Neuronal stem cell (in vitro differentiated cells): ENCODE measurements at regions not wholly inside any gene's neighbourhood (a gene's known extent, or its start where the extent isn't known, plus 50 kb on each side); places are given as distances from the start of the nearest gene placed in this dataset.

Experiments
- DNase-seq: peaks from one replicate; pipeline ENCODE4 v3.0.0-alpha.2; 2013; ENCODE audit warnings: low spot score
- H2AFZ ChIP-seq: one replicate; pipeline ENCODE4 v1.6.1; 2013; ENCODE audit warnings: mild to moderate bottlenecking, low read length, inconsistent platforms
- H2AK5ac ChIP-seq: 2 replicates; pipeline ENCODE4 v1.6.1; 2013; ENCODE audit warnings: low read depth, mild to moderate bottlenecking, inconsistent platforms, low read length, moderate library complexity, mixed read lengths
- H2BK120ac ChIP-seq: 2 replicates; pipeline ENCODE4 v1.6.1; 2013; ENCODE audit warnings: low read depth, mild to moderate bottlenecking, inconsistent platforms, low read length, moderate library complexity, mixed read lengths
- H2BK12ac ChIP-seq: one replicate; pipeline ENCODE4 v1.6.1; 2013; ENCODE audit warnings: low read length, inconsistent platforms
- H2BK15ac ChIP-seq: 2 replicates; pipeline ENCODE4 v1.6.1; 2013; ENCODE audit warnings: mild to moderate bottlenecking, low read length, inconsistent platforms, mixed read lengths
- H2BK5ac ChIP-seq: one replicate; pipeline ENCODE4 v1.6.1; 2013; ENCODE audit warnings: inconsistent platforms, mild to moderate bottlenecking, low read length, moderate library complexity
- H3K14ac ChIP-seq: one replicate; pipeline ENCODE4 v1.6.1; 2013; ENCODE audit warnings: low read length, inconsistent platforms
- H3K18ac ChIP-seq: 2 replicates; pipeline ENCODE4 v1.6.1; 2013; ENCODE audit warnings: low read length, inconsistent platforms
- H3K23ac ChIP-seq: 2 replicates; pipeline ENCODE4 v1.6.1; 2013; ENCODE audit warnings: low read depth, mild to moderate bottlenecking, mixed read lengths, low read length, inconsistent platforms; ENCODE audit not compliant: poor library complexity
- H3K27ac ChIP-seq: replicated peaks from 3 replicates; pipeline ENCODE4 v1.5.1; 2013; ENCODE audit warnings: low read length, inconsistent platforms
- H3K27me3 ChIP-seq, 3 experiments: 2 replicates each; pipeline ENCODE4 v1.6.1; 2013; ENCODE audit warnings: low read length in 3 of 3, mild to moderate bottlenecking in 2 of 3, inconsistent platforms in 1 of 3, low read depth in 1 of 3, mixed read lengths in 1 of 3, moderate library complexity in 1 of 3; ENCODE audit not compliant: control insufficient read depth in 3 of 3, insufficient read depth in 3 of 3
- H3K36me3 ChIP-seq, 2 donors: replicated peaks in 1 of 2; 2 replicates each; pipeline ENCODE4 v1.6.1; 2013; ENCODE audit warnings: low read length in 2 of 2; ENCODE audit not compliant: control insufficient read depth in 2 of 2, insufficient read depth in 2 of 2
- H3K4ac ChIP-seq: 2 replicates; pipeline ENCODE4 v1.6.1; 2013; ENCODE audit warnings: inconsistent platforms, mild to moderate bottlenecking, low read length, moderate library complexity
- H3K4me1 ChIP-seq, 2 donors: 1 replicate in 1 of 2; 2 replicates in 1 of 2; pipeline ENCODE4 v1.6.1; 2013; ENCODE audit warnings: low read length in 2 of 2, low read depth in 1 of 2; ENCODE audit not compliant: control insufficient read depth in 2 of 2, insufficient read depth in 1 of 2
- H3K4me2 ChIP-seq: one replicate; pipeline ENCODE4 v1.6.1; 2013; ENCODE audit warnings: mild to moderate bottlenecking, low read length, inconsistent platforms; ENCODE audit not compliant: insufficient read depth, poor library complexity, severe bottlenecking
- H3K4me3 ChIP-seq, 2 donors: 2 replicates each; pipeline ENCODE4 v1.5.1; 2013; ENCODE audit warnings: low read length in 2 of 2, mild to moderate bottlenecking in 2 of 2, inconsistent platforms in 1 of 2, moderate library complexity in 1 of 2
- H3K79me1 ChIP-seq: one replicate; pipeline ENCODE4 v1.6.1; 2013; ENCODE audit warnings: low read depth, mild to moderate bottlenecking, inconsistent platforms, low read length, moderate library complexity
- H3K9ac ChIP-seq: one replicate; pipeline ENCODE4 v1.6.1; 2013; ENCODE audit warnings: mild to moderate bottlenecking, low read depth, low read length, inconsistent platforms; ENCODE audit not compliant: poor library complexity
- H3K9me3 ChIP-seq, 2 donors: replicated peaks in 1 of 2; 2 replicates each; pipeline versions ENCODE3 to v1.6.1; 2013; ENCODE audit warnings: low read length in 2 of 2, mild to moderate bottlenecking in 2 of 2, inconsistent platforms in 1 of 2, low read depth in 1 of 2, mixed read lengths in 1 of 2, moderate library complexity in 1 of 2; ENCODE audit not compliant: control insufficient read depth in 2 of 2, insufficient read depth in 1 of 2
- H4K8ac ChIP-seq: one replicate; pipeline ENCODE4 v1.6.1; 2013; ENCODE audit warnings: low read depth, mild to moderate bottlenecking, inconsistent platforms, low read length, moderate library complexity
- H4K91ac ChIP-seq: one replicate; pipeline ENCODE4 v1.6.1; 2013; ENCODE audit warnings: low read length, low read depth, mild to moderate bottlenecking, inconsistent platforms; ENCODE audit not compliant: poor library complexity
- WGBS, 2 donors: extraction: QIAGEN DNeasy Blood & Tissue Kit; methylation state at CpG; one replicate each; pipeline ENCODE4 v1.1.7; 2013; ENCODE audit warnings: missing lambda C conversion rate in 2 of 2, mixed read lengths in 1 of 2; ENCODE audit not compliant: insufficient read length in 2 of 2, insufficient replicate concordance in 1 of 2; ENCODE audit errors: extremely low coverage in 2 of 2; 5-methylcytosine and 5-hydroxymethylcytosine counted together

DNA sequence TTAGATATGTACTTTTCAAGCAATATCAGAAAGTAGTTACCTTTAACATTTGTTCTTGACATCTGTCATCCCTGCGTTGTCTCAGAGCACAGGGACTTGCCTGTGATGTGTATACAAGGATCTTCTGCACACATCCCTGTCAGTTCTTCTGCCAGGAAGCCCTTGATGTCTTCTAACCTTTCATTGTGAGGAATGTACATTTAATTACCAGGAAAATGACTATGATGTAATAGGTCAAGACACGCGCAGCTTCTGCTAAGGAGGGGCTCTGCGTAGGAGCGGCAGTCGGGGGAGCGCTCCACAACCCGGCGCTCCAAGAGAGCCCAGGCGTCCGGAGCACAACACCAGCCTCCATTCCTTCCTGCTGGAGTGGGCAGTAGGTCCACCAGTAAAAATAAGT lies 119.7 kb downstream of the IRX2 start:
- H3K14ac ChIP-seq: no peak overlapping the region

DNA sequence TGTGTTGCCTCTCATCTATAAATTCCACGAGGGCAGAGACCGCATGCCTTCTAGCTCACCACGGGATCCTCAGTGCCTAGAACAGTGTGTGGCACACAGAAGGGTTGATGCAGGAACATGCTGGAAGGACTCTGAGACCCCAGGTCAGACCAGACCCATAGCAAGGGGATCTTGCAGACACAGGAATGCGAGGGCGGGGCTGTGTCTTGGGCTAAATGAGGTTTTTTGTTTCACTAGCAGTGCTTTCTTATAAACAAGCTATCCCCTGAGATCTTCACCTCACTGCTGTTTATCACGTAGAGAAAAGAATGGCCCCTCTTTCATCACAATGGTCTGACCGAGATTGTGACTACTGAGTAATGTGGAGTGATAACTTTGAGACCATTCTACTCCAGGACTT lies 122.4 kb downstream of the IRX2 start:
- Histone ChIP-seq H2AFZ (no peak overlapping the region), H3K18ac (peak overlapping the region; percentile 81), H2BK12ac (no peak overlapping the region), H3K79me1 (no peaks in the 10 kb centered on the region), H3K4me2 (no peak overlapping the region), H4K8ac (no peak overlapping the region), H2BK15ac (no peak overlapping the region), H2BK5ac (no peak overlapping the region), H3K36me3 (no peaks in the 10 kb centered on the region), H3K27me3 (no peaks in the 10 kb centered on the region), H2AK5ac (peak overlapping the region; percentile 2), H3K9me3 (no peaks in the 10 kb centered on the region), H2BK120ac (no peak overlapping the region), H3K23ac (peak overlapping the region; percentile 37), H3K14ac (no peak overlapping the region), H3K27ac (no peak overlapping the region), H3K4ac (no peak overlapping the region), H3K4me1 (peaks cover 0 to 7% of the 10 kb centered on the region in 2 donors), H4K91ac (no peak overlapping the region), H3K4me3 (no peak overlapping the region), H3K9ac (no peak overlapping the region)
- DNase-seq: no peak
- WGBS, 2 donors: no CpG with 5 or more reads among the region's 7 CpGs

More for the DNA sequence above, 119.7 kb downstream of the IRX2 start:
- H3K27ac ChIP-seq: no peak overlapping the region
- no peak overlapping the region for H2AFZ ChIP-seq
- no peaks in the 10 kb centered on the region for H3K9me3 ChIP-seq
- H3K27me3 ChIP-seq: no peaks in the 10 kb centered on the region
- no peak overlapping the region for H2BK15ac ChIP-seq
- no peaks in the 10 kb centered on the region for H3K79me1 ChIP-seq
- no peak overlapping the region for H3K4me2 ChIP-seq
- H3K18ac ChIP-seq: no peak overlapping the region
- H2BK120ac ChIP-seq: no peak overlapping the region
- no peak overlapping the region for H3K23ac ChIP-seq
- no peak overlapping the region for H3K9ac ChIP-seq
- H4K91ac ChIP-seq: no peak overlapping the region
- no peak overlapping the region for H2AK5ac ChIP-seq
- H3K4me1 ChIP-seq: peaks cover 4 to 10% of the 10 kb centered on the region in 2 donors
- H4K8ac ChIP-seq: no peak overlapping the region
- no peak overlapping the region for H2BK5ac ChIP-seq
- no peak overlapping the region for H2BK12ac ChIP-seq
- DNase-seq: no peak
- no peak overlapping the region for H3K4ac ChIP-seq
- WGBS, 2 donors: no CpG with 5 or more reads among the region's 11 CpGs
- no peaks in the 10 kb centered on the region for H3K36me3 ChIP-seq
- H3K4me3 ChIP-seq: no peak overlapping the region

DNA sequence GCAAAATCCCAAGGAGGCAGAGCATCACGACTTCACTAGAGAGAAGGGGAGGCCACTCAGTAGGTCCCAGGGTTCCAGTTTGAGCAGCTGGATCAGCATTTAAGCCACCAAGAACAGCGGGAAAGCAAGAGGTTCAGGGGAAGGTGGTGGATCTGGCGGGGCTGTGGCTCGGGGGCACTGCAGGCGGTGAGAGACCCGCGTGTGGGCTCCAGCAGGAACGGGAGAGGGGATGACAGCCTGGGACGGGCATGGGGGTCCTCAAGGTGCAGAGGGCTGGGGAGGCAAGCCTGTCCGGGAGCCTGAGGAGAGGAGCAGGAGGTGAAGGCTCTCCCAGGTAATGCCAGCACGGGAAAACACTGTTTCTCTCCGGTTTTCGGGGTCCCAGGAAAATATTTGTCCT lies 123.6 kb downstream of the IRX2 start:
- no peak overlapping the region for H3K4ac ChIP-seq
- no peak for DNase-seq
- peak overlapping the region; percentile 16 for H2BK15ac ChIP-seq

DNA sequence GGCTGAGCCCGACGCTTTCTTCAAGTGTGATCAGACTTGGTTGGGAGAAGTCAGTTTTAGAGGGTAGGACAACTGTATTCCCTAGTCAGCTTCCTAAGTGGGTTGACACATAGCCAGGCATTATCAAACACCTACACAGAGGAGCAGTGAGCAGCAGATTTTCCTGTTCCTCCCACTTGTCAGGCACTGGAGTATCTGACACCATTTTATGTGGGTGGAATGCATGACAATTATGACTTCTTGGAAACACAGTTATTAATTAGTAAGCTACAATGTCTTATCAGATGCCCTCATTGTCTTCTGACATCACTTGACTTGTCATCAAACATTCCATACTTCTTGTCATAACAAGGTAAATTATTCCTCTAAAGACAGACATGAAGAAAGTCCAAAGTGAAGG lies 124.9 kb downstream of the IRX2 start:
- H3K36me3 ChIP-seq: no peaks in the 10 kb centered on the region
- no peak overlapping the region for H3K4me3 ChIP-seq
- no peak overlapping the region for H3K27ac ChIP-seq

More for the DNA sequence above, 123.6 kb downstream of the IRX2 start:
- H2AK5ac ChIP-seq: no peak overlapping the region
- H3K27me3 ChIP-seq: no peaks in the 10 kb centered on the region
- H3K4me2 ChIP-seq: no peak overlapping the region
- H3K79me1 ChIP-seq: no peaks in the 10 kb centered on the region
- no peak overlapping the region for H3K18ac ChIP-seq
- no peaks in the 10 kb centered on the region for H3K9me3 ChIP-seq
- no peak overlapping the region for H3K14ac ChIP-seq
- H2BK5ac ChIP-seq: no peak overlapping the region
- H2BK120ac ChIP-seq: no peak overlapping the region
- H3K4me1 ChIP-seq: peaks cover 1 to 7% of the 10 kb centered on the region in 2 donors
- no peak overlapping the region for H4K91ac ChIP-seq
- H3K36me3 ChIP-seq: no peaks in the 10 kb centered on the region
- no peak overlapping the region for H3K9ac ChIP-seq
- H3K4me3 ChIP-seq: no peak overlapping the region
- H3K27ac ChIP-seq: no peak overlapping the region
- no peak overlapping the region for H4K8ac ChIP-seq
- WGBS, 2 donors: no CpG with 5 or more reads among the region's 13 CpGs
- no peak overlapping the region for H2AFZ ChIP-seq
- H2BK12ac ChIP-seq: no peak overlapping the region
- H3K23ac ChIP-seq: peak overlapping the region; percentile 8

More for the DNA sequence above, 124.9 kb downstream of the IRX2 start:
- no CpG with 5 or more reads among the region's 2 CpGs for WGBS, 2 donors
- H2AFZ ChIP-seq: no peak overlapping the region
- no peak overlapping the region for H3K4ac ChIP-seq
- H2BK120ac ChIP-seq: no peak overlapping the region
- no peak for DNase-seq
- H3K9ac ChIP-seq: no peak overlapping the region
- no peak overlapping the region for H3K14ac ChIP-seq
- no peak overlapping the region for H3K4me2 ChIP-seq
- H4K91ac ChIP-seq: no peak overlapping the region
- H3K79me1 ChIP-seq: no peaks in the 10 kb centered on the region
- H2BK15ac ChIP-seq: no peak overlapping the region
- H3K4me1 ChIP-seq: peaks cover 2 to 7% of the 10 kb centered on the region in 2 donors
- no peak overlapping the region for H3K23ac ChIP-seq
- no peak overlapping the region for H4K8ac ChIP-seq
- H3K27me3 ChIP-seq: no peaks in the 10 kb centered on the region
- H3K18ac ChIP-seq: no peak overlapping the region
- H2BK12ac ChIP-seq: no peak overlapping the region
- H3K9me3 ChIP-seq: no peaks in the 10 kb centered on the region
- no peak overlapping the region for H2AK5ac ChIP-seq
- H2BK5ac ChIP-seq: no peak overlapping the region
